Transverse colon (tissue), 4 donors: ENCODE measurements at regions not wholly inside any gene's neighbourhood (a gene's known extent, or its start where the extent isn't known, plus 50 kb on each side); places are given as distances from the start of the nearest gene placed in this dataset.

ENCODE experiments used
- DNase-seq: peaks from one replicate; pipeline ENCODE4 v3.0.0-alpha.2; 2019
- H3K27ac ChIP-seq, 4 donors: fragments of 200-600 bp; sonication (generic); 2 replicates each; pipeline ENCODE4 v1.5.1; 2016 to 2018; ENCODE audit warnings: inconsistent platforms in 4 of 4
- H3K27me3 ChIP-seq: fragments of 200-600 bp; sonication (generic); 2 replicates; pipeline ENCODE4 v1.5.1; 2017; ENCODE audit warnings: inconsistent platforms
- H3K36me3 ChIP-seq, 4 donors: fragments of 200-600 bp; sonication (generic); 2 replicates each; pipeline ENCODE4 v1.5.1; 2017 to 2019; ENCODE audit warnings: inconsistent platforms in 4 of 4
- H3K4me1 ChIP-seq, 4 donors: fragments of 200-600 bp; sonication (generic); 2 replicates each; pipeline ENCODE4 v1.5.1; 2017 to 2020; ENCODE audit warnings: inconsistent platforms in 4 of 4
- H3K4me3 ChIP-seq, 4 donors: fragments of 200-600 bp; sonication (generic); 1 replicate in 1 of 4; 2 replicates in 3 of 4; pipeline versions ENCODE4 v1.5.1 to v1.6.1; 2017 to 2019; ENCODE audit warnings: inconsistent platforms in 4 of 4
- H3K9me3 ChIP-seq, 2 donors: fragments of 200-600 bp; sonication (generic); 2 replicates each; pipeline ENCODE4 v1.5.1; 2017 to 2019; ENCODE audit warnings: inconsistent platforms in 2 of 2
- EP300 ChIP-seq: sonication (generic); formaldehyde crosslinking; IDR thresholded peaks from one replicate; pipeline ENCODE4 v1.6.1; 2017; ENCODE audit warnings: antibody characterized with exemption, low read depth
- POLR2A ChIP-seq: fragments of 450-650 bp; IDR thresholded peaks from one replicate; pipeline ENCODE4 v1.6.1; 2016; ENCODE audit warnings: antibody characterized with exemption, mild to moderate bottlenecking, moderate library complexity
- POLR2AphosphoS5 ChIP-seq, 3 donors: sonication (generic); formaldehyde crosslinking; IDR thresholded peaks; one replicate each; pipeline ENCODE4 v1.6.1; 2016; ENCODE audit warnings: antibody characterized with exemption in 3 of 3
- WGBS, 2 donors: methylation state at CpG; one replicate each; pipeline ENCODE4 v1.1.5; 2018; ENCODE audit warnings: low coverage in 1 of 2; 5-methylcytosine and 5-hydroxymethylcytosine counted together
- in situ Hi-C, 4 donors: fragments of 200-750 bp; cut with MboI; loops; one replicate each; pipeline versions ENCODE4 v1.15.0 to v1.15.1; 2017; ENCODE audit warnings: low sequenced_read_pairs in 3 of 4, low pct_ligation_motif_present in 1 of 4, low pct_unique_long_range_greater_than_20kb in 1 of 4
- intact Hi-C: fragments of 100-400 bp; cut with DNase I; formaldehyde crosslinking; loops from one replicate; pipeline ENCODE4 v1.15.1; 2023; ENCODE audit warnings: low total_unique reads
- TF ChIP-seq, protein P1 (sequence below), 5 experiments: fragments of 200-600 bp in 3 of 5; fragments of 450-650 bp in 2 of 5; sonication (generic) in 3 of 5; IDR thresholded peaks; 1 replicate in 2 of 5; 2 replicates in 3 of 5; pipeline ENCODE4 v1.5.1; 2016 to 2017; ENCODE audit warnings: antibody characterized with exemption in 5 of 5, inconsistent platforms in 3 of 5, mild to moderate bottlenecking in 2 of 5, moderate library complexity in 1 of 5

DNA sequence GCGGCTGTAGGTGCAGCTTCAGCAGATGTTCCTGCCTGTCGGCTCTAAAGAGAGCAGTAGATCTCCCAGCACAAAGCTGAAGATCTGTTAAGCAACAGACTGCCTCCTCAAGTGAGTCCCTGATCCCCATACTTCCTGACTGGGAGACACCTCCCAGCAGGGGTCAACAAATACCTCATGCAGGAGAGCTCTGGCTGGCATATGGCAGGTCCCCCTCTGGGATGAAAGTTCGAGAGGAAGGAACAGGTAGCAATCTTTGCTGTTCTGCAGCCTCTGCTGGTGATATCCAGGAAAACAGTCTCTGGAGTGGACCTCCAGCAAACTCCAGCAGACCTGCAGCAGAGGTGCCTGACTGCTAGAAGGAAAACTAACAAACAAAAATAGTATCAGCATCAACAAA, 337.1 kb upstream of the USP15 start:
- no peak for DNase-seq
- no peaks in the 10 kb centered on the region for H3K9me3 ChIP-seq
- H3K27me3 ChIP-seq: no peaks in the 10 kb centered on the region
- H3K36me3 ChIP-seq: no peaks in the 10 kb centered on the region
- TF ChIP-seq POLR2AphosphoS5 (IDR thresholded peaks at IDR 0.05) (no peak), POLR2A (no peak), EP300 (no peak)
- TF ChIP-seq, protein P1, sequence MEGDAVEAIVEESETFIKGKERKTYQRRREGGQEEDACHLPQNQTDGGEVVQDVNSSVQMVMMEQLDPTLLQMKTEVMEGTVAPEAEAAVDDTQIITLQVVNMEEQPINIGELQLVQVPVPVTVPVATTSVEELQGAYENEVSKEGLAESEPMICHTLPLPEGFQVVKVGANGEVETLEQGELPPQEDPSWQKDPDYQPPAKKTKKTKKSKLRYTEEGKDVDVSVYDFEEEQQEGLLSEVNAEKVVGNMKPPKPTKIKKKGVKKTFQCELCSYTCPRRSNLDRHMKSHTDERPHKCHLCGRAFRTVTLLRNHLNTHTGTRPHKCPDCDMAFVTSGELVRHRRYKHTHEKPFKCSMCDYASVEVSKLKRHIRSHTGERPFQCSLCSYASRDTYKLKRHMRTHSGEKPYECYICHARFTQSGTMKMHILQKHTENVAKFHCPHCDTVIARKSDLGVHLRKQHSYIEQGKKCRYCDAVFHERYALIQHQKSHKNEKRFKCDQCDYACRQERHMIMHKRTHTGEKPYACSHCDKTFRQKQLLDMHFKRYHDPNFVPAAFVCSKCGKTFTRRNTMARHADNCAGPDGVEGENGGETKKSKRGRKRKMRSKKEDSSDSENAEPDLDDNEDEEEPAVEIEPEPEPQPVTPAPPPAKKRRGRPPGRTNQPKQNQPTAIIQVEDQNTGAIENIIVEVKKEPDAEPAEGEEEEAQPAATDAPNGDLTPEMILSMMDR (IDR thresholded peaks at IDR 0.05): no peak
- 89% methylated on average over 3 of the region's 3 CpGs; no CpG with 5 or more reads in 1 of the 2 donors for WGBS, 2 donors
- in situ Hi-C loops: no loop called here
- H3K27ac ChIP-seq: no peak overlapping the region
- H3K4me3 ChIP-seq: no peak overlapping the region
- H3K4me1 ChIP-seq: no peaks in the 10 kb centered on the region
- intact Hi-C loops: no loop called here

DNA sequence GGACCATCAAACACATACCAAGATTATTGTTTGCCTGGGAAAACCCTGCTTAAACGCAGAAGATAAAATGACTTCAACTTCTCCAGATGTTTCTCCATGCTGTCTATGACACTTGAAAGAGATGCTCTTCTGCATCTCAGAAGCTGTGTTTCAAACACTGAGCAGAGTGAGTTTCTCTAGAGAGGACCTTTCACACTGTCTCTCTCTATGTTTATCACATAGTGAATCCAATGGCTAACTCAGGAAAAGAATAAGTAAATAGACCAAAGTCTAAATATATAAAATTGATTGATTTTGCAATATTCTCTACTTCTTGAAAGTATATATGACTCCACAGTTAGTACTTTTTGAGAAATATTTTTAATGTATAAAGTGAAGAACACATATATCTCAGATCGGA, 325.6 kb upstream of the USP15 start:
- no peaks in the 10 kb centered on the region for H3K4me1 ChIP-seq

DNA sequence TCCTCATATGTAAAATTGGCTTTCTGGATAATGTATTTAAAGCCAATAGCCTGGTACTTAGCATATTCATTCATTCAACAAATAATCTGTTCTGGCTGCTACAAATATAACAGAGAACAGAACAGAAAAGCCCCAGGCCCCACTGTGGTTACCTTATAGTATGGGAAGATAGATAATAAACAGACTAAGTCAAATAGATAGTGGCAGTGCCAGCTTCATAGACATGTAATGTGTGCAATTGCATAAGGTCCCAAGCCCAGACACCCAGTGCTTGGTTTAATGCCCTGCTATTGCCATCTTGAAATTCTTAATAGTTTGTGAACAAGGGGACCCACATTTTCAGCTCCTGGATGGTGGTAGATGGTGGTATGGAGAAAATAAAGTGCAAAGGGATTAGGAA, 320.2 kb upstream of the USP15 start:
- H3K36me3 ChIP-seq: no peaks in the 10 kb centered on the region
- no peak overlapping the region for H3K4me3 ChIP-seq
- H3K9me3 ChIP-seq: no peaks in the 10 kb centered on the region
- TF ChIP-seq, protein P1 (IDR thresholded peaks at IDR 0.05): no peak
- TF ChIP-seq POLR2AphosphoS5 (IDR thresholded peaks at IDR 0.05) (no peak), POLR2A (no peak), EP300 (no peak)
- no peak overlapping the region for H3K27ac ChIP-seq
- in situ Hi-C loops: no loop called here
- no peaks in the 10 kb centered on the region for H3K4me1 ChIP-seq
- DNase-seq: no peak
- intact Hi-C loops: no loop called here
- H3K27me3 ChIP-seq: no peaks in the 10 kb centered on the region

More for the DNA sequence above, 325.6 kb upstream of the USP15 start:
- Histone ChIP-seq H3K9me3 (no peaks in the 10 kb centered on the region), H3K36me3 (no peaks in the 10 kb centered on the region), H3K27me3 (no peaks in the 10 kb centered on the region), H3K27ac (no peak overlapping the region), H3K4me3 (no peak overlapping the region)
- DNase-seq: no peak
- 54 to 68% methylated on average over 2 of the region's 2 CpGs for WGBS, 2 donors
- TF ChIP-seq, protein P1 (IDR thresholded peaks at IDR 0.05): no peak
- TF ChIP-seq POLR2AphosphoS5 (IDR thresholded peaks at IDR 0.05) (no peak), POLR2A (no peak), EP300 (no peak)
- intact Hi-C loops: no loop called here
- in situ Hi-C loops: no loop called here

DNA sequence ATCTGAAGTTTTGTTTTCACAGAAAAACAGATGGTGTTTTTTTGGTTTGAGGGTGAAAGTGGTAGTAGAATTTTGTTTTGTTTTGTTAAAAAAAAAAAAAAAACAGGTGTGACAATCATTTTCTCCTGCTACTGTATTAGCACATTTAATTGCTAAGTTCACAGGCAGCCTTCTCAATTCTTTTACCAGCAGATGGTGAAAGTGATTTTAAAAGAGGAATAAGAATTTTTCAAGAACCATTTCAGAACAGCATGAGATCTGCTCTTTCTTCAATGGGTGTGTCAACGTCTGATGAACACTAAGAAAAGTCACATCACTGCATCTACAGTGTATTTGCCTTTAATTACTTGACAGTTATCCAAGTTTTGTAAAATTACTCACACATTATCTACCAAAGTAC, 303.7 kb upstream of the USP15 start:
- H3K27me3 ChIP-seq: no peaks in the 10 kb centered on the region
- no peak overlapping the region for H3K4me3 ChIP-seq
- in situ Hi-C loops (no loop called here), intact Hi-C loops (no loop called here)
- no peaks in the 10 kb centered on the region for H3K36me3 ChIP-seq
- no peak for TF ChIP-seq EP300
- no peak for TF ChIP-seq POLR2AphosphoS5 (IDR thresholded peaks at IDR 0.05)
- DNase-seq: no peak
- H3K4me1 ChIP-seq: no peaks in the 10 kb centered on the region
- 16 to 29% methylated on average over 1 of the region's 1 CpG for WGBS, 2 donors
- no peak overlapping the region for H3K27ac ChIP-seq
- H3K9me3 ChIP-seq: no peaks in the 10 kb centered on the region

DNA sequence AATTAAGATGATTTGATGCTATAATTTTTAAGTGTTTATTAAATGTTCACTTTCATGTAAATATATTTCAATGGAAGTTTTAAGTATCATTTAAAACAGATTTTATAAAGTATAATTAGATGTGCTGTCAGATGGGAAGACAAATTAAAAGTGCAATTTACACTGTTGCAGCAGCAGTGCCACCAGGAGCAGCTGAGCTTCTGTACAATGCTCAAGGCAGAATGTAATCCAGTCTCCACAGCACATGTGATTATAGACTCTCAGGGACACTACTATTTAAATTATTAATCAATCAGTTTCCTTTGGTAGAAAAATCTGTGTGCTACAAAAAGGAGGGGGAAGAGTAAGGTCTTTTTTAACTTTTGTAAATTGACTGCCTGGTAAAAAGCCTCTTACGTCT, 285.7 kb upstream of the USP15 start:
- no peaks in the 10 kb centered on the region for H3K9me3 ChIP-seq
- WGBS, 2 donors: 89 to 100% methylated on average over 1 of the region's 1 CpG
- in situ Hi-C loops (no loop called here), intact Hi-C loops (no loop called here)
- no peak for DNase-seq
- H3K27ac ChIP-seq: no peak overlapping the region
- no peaks in the 10 kb centered on the region for H3K4me1 ChIP-seq
- H3K27me3 ChIP-seq: no peaks in the 10 kb centered on the region
- H3K4me3 ChIP-seq: no peak overlapping the region
- TF ChIP-seq EP300 (no peak), POLR2AphosphoS5 (IDR thresholded peaks at IDR 0.05) (no peak), POLR2A (no peak)
- TF ChIP-seq, protein P1 (IDR thresholded peaks at IDR 0.05): no peak
- H3K36me3 ChIP-seq: no peaks in the 10 kb centered on the region
